ENCODE measurements at regions not wholly inside any gene's neighbourhood (a gene's known extent, or its start where the extent isn't known, plus 50 kb on each side); places are given as distances from the start of the nearest gene placed in this dataset.

DNA sequence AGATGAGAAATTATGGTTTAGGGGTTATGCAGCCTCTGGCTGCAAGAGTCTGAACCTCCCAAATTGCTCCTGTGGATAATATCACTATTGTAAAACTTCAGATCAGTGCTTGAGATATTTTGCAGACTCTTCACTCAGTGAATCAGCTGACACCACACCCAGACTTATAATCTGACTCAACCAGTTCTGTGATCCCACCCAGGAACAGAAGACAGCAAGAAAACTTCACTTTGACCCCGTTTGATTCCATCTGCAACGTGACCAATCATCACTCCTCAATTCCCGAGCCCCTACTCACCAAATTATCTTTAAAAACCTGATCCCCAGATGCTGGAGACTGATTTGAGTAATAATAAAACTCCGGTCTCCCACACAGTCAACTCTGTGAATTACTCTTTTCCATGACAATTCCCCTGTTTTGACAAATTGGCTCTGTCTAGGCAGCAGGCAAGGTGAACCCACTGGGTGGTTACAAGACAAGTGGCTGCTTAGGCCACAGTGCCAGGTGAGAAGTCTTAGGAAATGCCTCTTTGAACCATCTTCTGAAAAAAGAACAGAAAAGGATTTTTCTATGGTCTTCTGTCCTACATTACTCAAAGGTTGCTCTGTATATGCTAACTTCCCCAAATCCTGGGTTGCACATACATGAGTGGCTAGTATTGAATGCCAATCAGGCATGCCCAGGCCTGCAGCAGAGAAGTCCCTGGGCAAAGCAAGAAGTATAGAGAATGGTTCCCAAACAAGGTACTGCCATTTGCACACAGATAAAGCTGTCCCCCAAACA lies 588.0 kb downstream of the PRELID2 start:
- H3K36me3 ChIP-seq (replicated peaks; ENCODE audit: control insufficient read depth, insufficient read depth, low read length), result no peaks in the 10 kb centered on the region
- DNase-seq, result no peak

DNA sequence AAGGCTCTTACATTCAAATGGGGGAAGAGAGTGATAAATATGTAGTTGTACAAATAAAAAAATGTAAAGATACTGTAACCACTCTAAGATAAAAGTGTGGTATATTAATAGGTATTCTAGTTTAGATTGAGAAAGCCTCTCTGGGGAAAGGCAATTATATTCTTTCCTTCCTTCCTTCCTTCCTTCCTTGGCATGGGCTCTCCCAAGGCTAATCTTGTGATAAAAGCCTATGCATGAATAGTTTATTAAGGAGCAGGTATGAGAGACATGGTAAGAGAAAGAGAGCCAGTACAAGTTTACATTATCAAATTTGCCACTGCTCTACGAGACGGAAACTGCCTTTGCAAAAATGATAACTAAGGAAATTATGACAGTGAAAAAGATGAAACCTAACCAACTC lies 588.8 kb downstream of the PRELID2 start:
- H3K36me3 ChIP-seq (replicated peaks; ENCODE audit: control insufficient read depth, insufficient read depth, low read length), result no peaks in the 10 kb centered on the region
- no peak for DNase-seq
- H3K27me3 ChIP-seq (ENCODE audit: control insufficient read depth, insufficient read depth, low read length), result no peaks in the 10 kb centered on the region

More for the DNA sequence above, 588.0 kb downstream of the PRELID2 start:
- no peaks in the 10 kb centered on the region for H3K27me3 ChIP-seq (ENCODE audit: control insufficient read depth, insufficient read depth, low read length)
- H3K4me3 ChIP-seq (ENCODE audit: insufficient read depth, low read depth, low read length), result no peak overlapping the region

DNA sequence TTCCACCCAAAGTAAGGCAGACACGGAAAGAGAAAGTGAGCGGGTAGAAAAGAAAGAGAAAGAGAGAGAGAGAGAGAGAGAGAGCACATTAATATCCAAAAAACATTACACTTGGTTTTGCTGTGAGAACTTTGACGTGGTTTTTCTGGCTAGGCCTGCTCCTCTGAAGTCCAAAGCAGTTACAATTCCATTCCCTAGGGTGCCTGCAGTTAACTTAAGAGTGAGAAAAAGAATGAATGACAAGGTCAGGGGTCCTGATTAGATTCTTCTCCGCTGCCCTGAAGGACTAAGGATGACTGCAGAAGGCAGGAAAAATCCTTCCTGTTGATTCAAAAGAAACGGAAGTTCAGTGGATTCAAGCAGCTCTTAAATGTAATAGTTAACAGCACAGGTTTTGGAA lies 589.8 kb downstream of the PRELID2 start:
- Histone ChIP-seq H3K27me3 (ENCODE audit: control insufficient read depth, insufficient read depth, low read length) (no peaks in the 10 kb centered on the region), H3K4me3 (ENCODE audit: insufficient read depth, low read depth, low read length) (no peak overlapping the region), H3K36me3 (replicated peaks; ENCODE audit: control insufficient read depth, insufficient read depth, low read length) (no peaks in the 10 kb centered on the region)
- no peak for DNase-seq

More for the DNA sequence above, 588.8 kb downstream of the PRELID2 start:
- no peak overlapping the region for H3K4me3 ChIP-seq (ENCODE audit: insufficient read depth, low read depth, low read length)

DNA sequence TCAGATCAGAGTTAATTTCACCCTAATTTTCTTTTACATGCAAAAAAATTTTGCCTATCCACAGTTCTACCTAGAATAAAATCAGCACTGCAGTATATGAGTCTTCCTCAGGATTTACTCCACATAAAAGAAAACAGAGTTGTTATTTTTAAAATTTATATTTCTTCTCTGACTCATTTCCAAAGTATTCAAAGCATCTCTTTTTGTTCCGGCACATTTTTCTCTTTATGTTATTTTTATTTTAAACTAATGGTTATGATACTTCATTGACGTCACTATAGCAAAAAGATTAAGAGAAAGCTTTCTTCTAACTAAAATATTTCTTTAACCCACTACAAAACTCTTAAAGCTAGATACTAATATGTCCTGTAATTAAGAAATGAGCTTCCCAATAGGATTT lies 590.4 kb downstream of the PRELID2 start:
- H3K27me3 ChIP-seq (ENCODE audit: control insufficient read depth, insufficient read depth, low read length), result no peaks in the 10 kb centered on the region
- H3K4me3 ChIP-seq (ENCODE audit: insufficient read depth, low read depth, low read length), result no peak overlapping the region
- H3K36me3 ChIP-seq (replicated peaks; ENCODE audit: control insufficient read depth, insufficient read depth, low read length), result no peaks in the 10 kb centered on the region
- DNase-seq, result no peak

DNA sequence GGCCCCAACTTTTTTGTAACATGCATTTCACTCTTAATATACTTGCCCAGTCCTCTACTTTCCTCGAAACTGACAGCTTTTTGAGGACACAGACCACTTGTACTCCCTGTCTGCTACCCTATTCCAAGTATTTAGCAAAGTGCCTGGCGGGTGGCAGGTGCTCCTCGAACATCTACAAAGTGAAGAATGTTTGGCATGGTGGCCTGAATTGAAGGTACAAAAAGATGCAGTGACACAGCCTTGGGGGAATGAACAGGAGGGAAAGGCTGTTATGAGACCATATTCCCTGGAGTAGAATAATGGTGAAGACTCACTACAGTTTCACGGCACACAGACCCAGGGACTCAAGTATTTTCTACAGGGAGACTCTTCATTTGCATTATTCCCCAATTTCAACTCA lies 590.9 kb downstream of the PRELID2 start:
- no peak for DNase-seq
- H3K4me3 ChIP-seq (ENCODE audit: insufficient read depth, low read depth, low read length), result no peak overlapping the region
- no peaks in the 10 kb centered on the region for H3K36me3 ChIP-seq (replicated peaks; ENCODE audit: control insufficient read depth, insufficient read depth, low read length)
- no peaks in the 10 kb centered on the region for H3K27me3 ChIP-seq (ENCODE audit: control insufficient read depth, insufficient read depth, low read length)

GRCh38 chr5:145243016-145243415 lies 592.1 kb downstream of the PRELID2 start:
- no peaks in the 10 kb centered on the region for H3K27me3 ChIP-seq (ENCODE audit: control insufficient read depth, insufficient read depth, low read length)
- no peak overlapping the region for H3K4me3 ChIP-seq (ENCODE audit: insufficient read depth, low read depth, low read length)
- DNase-seq, result no peak
- no peaks in the 10 kb centered on the region for H3K36me3 ChIP-seq (replicated peaks; ENCODE audit: control insufficient read depth, insufficient read depth, low read length)

- no peak for DNase-seq
- Histone ChIP-seq H3K27me3 (ENCODE audit: control insufficient read depth, insufficient read depth, low read length) (no peaks in the 10 kb centered on the region), H3K36me3 (replicated peaks; ENCODE audit: control insufficient read depth, insufficient read depth, low read length) (no peaks in the 10 kb centered on the region), H3K4me3 (ENCODE audit: insufficient read depth, low read depth, low read length) (no peak overlapping the region)
Measured at GRCh38 chr5:145242551-145242950, 592.6 kb downstream of the PRELID2 start.

DNA sequence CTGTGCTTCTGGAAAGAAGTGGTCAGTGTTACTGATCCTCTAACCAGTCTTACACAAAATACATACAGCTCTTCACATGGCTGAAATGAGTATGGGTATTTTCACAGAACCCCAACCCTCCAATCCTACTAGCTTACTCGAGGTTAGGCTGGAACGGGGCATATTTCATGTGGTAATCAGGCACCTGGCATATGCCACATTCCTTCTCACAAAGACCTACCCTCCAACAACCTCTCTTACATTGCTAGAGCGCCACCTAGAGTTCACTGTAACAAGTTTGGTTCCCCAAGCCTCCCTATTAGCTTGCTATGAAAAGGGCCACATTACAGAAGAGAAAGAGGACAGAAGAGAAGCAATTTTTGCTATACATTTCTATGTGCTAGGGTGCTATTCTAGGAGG lies 597.3 kb downstream of the PRELID2 start:
- no peaks in the 10 kb centered on the region for H3K27me3 ChIP-seq (ENCODE audit: control insufficient read depth, insufficient read depth, low read length)
- no peaks in the 10 kb centered on the region for H3K36me3 ChIP-seq (replicated peaks; ENCODE audit: control insufficient read depth, insufficient read depth, low read length)
- H3K4me3 ChIP-seq (ENCODE audit: insufficient read depth, low read depth, low read length), result no peak overlapping the region
- DNase-seq, result peak; percentile 34

DNA sequence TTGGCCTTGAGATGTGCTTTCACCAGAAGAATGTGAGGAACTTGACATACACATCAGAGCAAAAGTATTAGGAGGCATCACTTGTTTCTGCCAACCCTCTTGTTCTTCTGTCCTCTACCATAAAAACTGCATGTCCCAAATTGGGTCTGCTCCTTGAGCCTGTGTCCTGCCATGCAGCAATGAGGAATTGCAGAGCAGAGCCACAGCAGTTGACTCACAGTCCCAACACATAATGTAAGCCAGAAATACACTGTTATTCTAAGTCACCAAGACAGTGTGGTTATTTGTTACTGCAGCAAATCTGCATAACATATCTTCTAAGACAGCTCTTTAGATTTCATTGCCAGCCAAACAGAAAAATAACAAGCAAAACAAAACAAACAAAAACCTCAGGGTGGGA lies 598.2 kb downstream of the PRELID2 start:
- no peaks in the 10 kb centered on the region for H3K27me3 ChIP-seq (ENCODE audit: control insufficient read depth, insufficient read depth, low read length)
- DNase-seq, result no peak
- no peak overlapping the region for H3K4me3 ChIP-seq (ENCODE audit: insufficient read depth, low read depth, low read length)
- no peaks in the 10 kb centered on the region for H3K36me3 ChIP-seq (replicated peaks; ENCODE audit: control insufficient read depth, insufficient read depth, low read length)

GRCh38 chr5:145236127-145236526 lies 599.0 kb downstream of the PRELID2 start:
- Histone ChIP-seq H3K36me3 (replicated peaks; ENCODE audit: control insufficient read depth, insufficient read depth, low read length) (no peaks in the 10 kb centered on the region), H3K4me3 (ENCODE audit: insufficient read depth, low read depth, low read length) (no peak overlapping the region), H3K27me3 (ENCODE audit: control insufficient read depth, insufficient read depth, low read length) (no peaks in the 10 kb centered on the region)
- no peak for DNase-seq

- DNase-seq, result no peak
- Histone ChIP-seq H3K4me3 (ENCODE audit: insufficient read depth, low read depth, low read length) (no peak overlapping the region), H3K36me3 (replicated peaks; ENCODE audit: control insufficient read depth, insufficient read depth, low read length) (no peaks in the 10 kb centered on the region), H3K27me3 (ENCODE audit: control insufficient read depth, insufficient read depth, low read length) (no peaks in the 10 kb centered on the region)
Measured at GRCh38 chr5:145233461-145233860, 601.7 kb downstream of the PRELID2 start.

DNA sequence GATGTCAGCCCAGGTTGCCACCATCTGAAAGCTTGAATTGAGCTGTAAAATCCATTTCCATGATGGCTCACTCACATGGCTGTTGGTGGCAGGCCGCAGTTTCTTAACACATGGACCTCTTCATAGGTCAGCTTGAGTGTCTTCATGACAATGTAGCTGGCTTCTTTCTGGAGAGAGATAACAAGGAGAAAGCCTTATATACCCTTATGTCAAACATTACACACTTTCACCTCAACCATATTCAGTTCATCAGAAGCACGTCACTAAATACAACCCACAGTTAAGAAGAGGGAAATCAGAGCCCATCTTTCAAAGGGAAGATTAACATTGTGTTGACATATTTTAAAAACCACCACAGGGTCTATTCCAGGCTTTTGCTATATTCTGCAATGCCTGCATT lies 604.4 kb downstream of the PRELID2 start:
- H3K27me3 ChIP-seq (ENCODE audit: control insufficient read depth, insufficient read depth, low read length), result no peaks in the 10 kb centered on the region
- DNase-seq, result no peak
- no peak overlapping the region for H3K4me3 ChIP-seq (ENCODE audit: insufficient read depth, low read depth, low read length)
- H3K36me3 ChIP-seq (replicated peaks; ENCODE audit: control insufficient read depth, insufficient read depth, low read length), result no peaks in the 10 kb centered on the region

GRCh38 chr5:145228564-145228963 lies 606.6 kb downstream of the PRELID2 start:
- no peak for DNase-seq
- H3K36me3 ChIP-seq (replicated peaks; ENCODE audit: control insufficient read depth, insufficient read depth, low read length), result no peaks in the 10 kb centered on the region
- no peak overlapping the region for H3K4me3 ChIP-seq (ENCODE audit: insufficient read depth, low read depth, low read length)
- H3K27me3 ChIP-seq (ENCODE audit: control insufficient read depth, insufficient read depth, low read length), result no peaks in the 10 kb centered on the region

GRCh38 chr5:145227881-145228280 lies 607.3 kb downstream of the PRELID2 start:
- no peaks in the 10 kb centered on the region for H3K27me3 ChIP-seq (ENCODE audit: control insufficient read depth, insufficient read depth, low read length)
- H3K4me3 ChIP-seq (ENCODE audit: insufficient read depth, low read depth, low read length), result no peak overlapping the region
- no peaks in the 10 kb centered on the region for H3K36me3 ChIP-seq (replicated peaks; ENCODE audit: control insufficient read depth, insufficient read depth, low read length)
- no peak for DNase-seq

- H3K4me3 ChIP-seq (ENCODE audit: insufficient read depth, low read depth, low read length), result no peak overlapping the region
- H3K27me3 ChIP-seq (ENCODE audit: control insufficient read depth, insufficient read depth, low read length), result no peaks in the 10 kb centered on the region
- H3K36me3 ChIP-seq (replicated peaks; ENCODE audit: control insufficient read depth, insufficient read depth, low read length), result no peaks in the 10 kb centered on the region
- DNase-seq, result no peak
Measured at GRCh38 chr5:145226726-145227125, 608.4 kb downstream of the PRELID2 start.

DNA sequence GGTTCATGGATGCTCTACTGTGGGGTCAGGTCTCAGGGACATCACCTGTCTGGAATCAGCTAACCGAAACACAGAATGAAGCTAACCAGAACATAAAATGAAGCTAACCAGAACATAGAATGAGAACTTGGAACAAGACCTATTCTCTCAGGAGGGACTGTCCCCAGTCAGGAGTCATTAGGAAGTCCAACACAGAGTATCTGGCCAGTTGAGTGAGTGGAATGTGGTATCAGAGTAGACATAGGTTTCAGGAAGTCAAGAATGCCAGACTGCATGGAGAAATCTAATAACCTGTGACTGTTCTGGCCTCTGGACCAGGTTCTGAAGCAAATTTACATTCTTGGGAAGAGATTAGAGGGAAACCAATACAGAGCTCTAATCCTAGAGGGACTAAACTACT lies 609.6 kb downstream of the PRELID2 start:
- no peak overlapping the region for H3K4me3 ChIP-seq (ENCODE audit: insufficient read depth, low read depth, low read length)

More for the DNA sequence above, 609.6 kb downstream of the PRELID2 start:
- DNase-seq, result no peak
- Histone ChIP-seq H3K27me3 (ENCODE audit: control insufficient read depth, insufficient read depth, low read length) (no peaks in the 10 kb centered on the region), H3K36me3 (replicated peaks; ENCODE audit: control insufficient read depth, insufficient read depth, low read length) (no peaks in the 10 kb centered on the region)
